ENCODE measurements at regions not wholly inside any gene's neighbourhood (a gene's known extent, or its start where the extent isn't known, plus 50 kb on each side); places are given as distances from the start of the nearest gene placed in this dataset.
"Not testable (repeated sequence)": the region's sequence is repeated elsewhere in the genome, so short reads cannot be mapped to it uniquely, and the experiment has no call there.

DNA sequence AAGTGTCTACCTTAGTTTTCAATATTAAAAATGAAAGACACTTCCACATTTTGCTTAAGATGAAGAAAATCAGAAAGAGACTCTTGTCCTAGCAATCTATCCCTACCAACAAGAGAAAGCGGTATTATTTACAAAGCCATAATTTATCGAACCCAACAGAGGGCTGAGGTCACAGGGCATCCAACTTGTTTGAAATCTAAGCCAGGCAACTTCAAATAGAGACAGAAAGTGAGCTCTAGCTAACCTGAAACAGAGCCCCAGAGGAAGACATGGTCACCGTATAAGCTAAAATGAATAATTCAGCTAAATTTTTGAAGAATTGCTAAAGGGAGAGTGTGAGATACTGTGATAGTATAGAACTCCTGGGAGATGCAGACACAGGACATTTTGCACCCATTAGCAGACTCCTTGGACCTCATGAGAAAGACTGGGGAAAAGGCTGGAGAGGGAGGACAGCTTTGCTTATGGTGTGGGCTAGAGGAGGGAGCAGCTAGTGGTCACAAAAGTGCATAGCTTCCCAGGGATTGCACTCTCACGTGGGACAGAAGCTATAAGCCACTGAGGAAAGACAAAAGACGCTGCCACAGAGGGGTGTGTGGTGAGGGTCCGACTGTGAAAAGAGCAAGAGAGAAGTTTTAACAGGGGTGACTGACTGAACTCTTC lies 624.2 kb upstream of the GRIN3A start:
- no peak for DNase-seq (ENCODE audit: low spot score)

- no peak for DNase-seq (ENCODE audit: low spot score)
Observed at GRCh38 chr9:102360846-102361245, 622.4 kb upstream of the GRIN3A start.

GRCh38 chr9:102355982-102356381 lies 617.5 kb upstream of the GRIN3A start:
- DNase-seq (ENCODE audit: low spot score), result no peak

DNA sequence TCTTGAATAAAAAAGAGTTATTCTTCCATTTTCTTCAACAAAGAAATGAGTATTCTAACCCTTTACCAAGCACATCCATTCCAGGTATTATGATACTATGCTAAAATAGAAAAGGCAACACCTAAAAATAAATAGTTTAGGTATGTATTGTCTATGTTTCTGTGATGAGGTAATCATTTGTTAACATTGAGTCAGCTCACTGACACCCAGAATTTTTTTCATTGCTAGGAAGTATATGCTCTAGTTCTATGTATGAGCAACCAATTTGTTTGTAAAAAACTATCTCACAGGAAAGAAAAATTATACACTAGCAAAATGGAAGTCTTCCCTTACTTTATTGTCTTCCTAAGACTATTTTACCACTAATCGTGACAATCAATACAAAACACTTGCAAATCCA lies 615.6 kb upstream of the GRIN3A start:
- DNase-seq (ENCODE audit: low spot score), result no peak

GRCh38 chr9:102337471-102337870 lies 599.0 kb upstream of the GRIN3A start:
- not testable (repeated sequence) for DNase-seq (ENCODE audit: low spot score)

- DNase-seq (ENCODE audit: low spot score), result no peak
Observed at GRCh38 chr9:102309379-102309778, 570.9 kb upstream of the GRIN3A start.

GRCh38 chr9:102295188-102295587 lies 556.7 kb upstream of the GRIN3A start:
- DNase-seq (ENCODE audit: low spot score), result no peak

GRCh38 chr9:102273952-102274351 lies 535.5 kb upstream of the GRIN3A start:
- peak; percentile 18 for DNase-seq (ENCODE audit: low spot score)

GRCh38 chr9:102253099-102253498 lies 514.7 kb upstream of the GRIN3A start:
- DNase-seq (ENCODE audit: low spot score), result no peak

DNA sequence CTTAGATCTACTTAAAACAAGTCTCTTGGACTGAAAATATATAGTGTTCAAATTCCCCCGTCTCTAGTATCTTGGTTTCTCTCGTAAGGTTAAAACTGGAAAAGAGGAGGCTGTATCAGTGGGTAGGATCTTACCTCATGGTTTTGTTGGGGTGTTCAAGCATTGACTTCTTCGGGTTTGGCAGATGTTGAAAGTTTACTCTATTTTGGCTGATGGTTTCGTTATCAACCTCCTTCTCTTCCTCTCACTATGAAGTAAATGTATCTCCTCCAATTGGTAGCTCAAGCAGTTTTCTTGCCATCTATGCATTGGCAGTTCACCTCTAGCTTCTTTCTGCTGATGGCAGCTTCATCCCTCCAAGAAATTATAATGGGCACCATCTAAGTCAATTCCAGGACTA lies 506.5 kb upstream of the GRIN3A start:
- DNase-seq (ENCODE audit: low spot score), result no peak

- DNase-seq (ENCODE audit: low spot score), result no peak
Observed at GRCh38 chr9:102237520-102237919, 499.1 kb upstream of the GRIN3A start.

GRCh38 chr9:102237094-102237493 lies 498.6 kb upstream of the GRIN3A start:
- DNase-seq (ENCODE audit: low spot score), result no peak

GRCh38 chr9:102227416-102227815 lies 489.0 kb upstream of the GRIN3A start:
- DNase-seq (ENCODE audit: low spot score), result not testable (repeated sequence)

DNA sequence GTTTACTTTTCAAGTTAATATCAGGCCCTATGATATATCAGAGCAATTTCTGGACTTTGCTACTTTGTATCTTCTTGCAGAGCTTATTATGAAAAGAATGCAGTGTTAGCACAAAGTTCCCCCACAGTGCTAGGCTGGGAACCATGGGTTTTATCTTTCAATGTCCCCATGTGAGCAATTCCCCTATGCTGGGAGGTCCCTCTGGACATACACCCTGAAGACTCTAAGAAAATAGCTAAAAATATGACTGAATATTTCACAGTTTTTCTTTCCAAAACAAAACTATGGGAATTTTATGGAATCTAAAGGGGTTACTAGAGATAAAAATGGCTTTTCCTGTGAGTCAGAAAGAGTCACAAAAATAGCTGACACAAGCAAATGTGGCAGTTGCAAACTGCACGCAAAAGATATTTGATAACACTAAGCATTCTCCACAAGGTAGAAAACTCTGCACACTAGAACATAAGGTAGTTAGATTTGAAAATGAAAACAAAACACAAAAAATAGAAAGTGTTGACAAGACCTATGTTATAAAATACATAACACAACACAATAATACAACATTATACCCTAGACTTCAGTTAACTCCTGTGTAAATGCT lies 487.5 kb upstream of the GRIN3A start:
- no peak for DNase-seq (ENCODE audit: low spot score)

DNA sequence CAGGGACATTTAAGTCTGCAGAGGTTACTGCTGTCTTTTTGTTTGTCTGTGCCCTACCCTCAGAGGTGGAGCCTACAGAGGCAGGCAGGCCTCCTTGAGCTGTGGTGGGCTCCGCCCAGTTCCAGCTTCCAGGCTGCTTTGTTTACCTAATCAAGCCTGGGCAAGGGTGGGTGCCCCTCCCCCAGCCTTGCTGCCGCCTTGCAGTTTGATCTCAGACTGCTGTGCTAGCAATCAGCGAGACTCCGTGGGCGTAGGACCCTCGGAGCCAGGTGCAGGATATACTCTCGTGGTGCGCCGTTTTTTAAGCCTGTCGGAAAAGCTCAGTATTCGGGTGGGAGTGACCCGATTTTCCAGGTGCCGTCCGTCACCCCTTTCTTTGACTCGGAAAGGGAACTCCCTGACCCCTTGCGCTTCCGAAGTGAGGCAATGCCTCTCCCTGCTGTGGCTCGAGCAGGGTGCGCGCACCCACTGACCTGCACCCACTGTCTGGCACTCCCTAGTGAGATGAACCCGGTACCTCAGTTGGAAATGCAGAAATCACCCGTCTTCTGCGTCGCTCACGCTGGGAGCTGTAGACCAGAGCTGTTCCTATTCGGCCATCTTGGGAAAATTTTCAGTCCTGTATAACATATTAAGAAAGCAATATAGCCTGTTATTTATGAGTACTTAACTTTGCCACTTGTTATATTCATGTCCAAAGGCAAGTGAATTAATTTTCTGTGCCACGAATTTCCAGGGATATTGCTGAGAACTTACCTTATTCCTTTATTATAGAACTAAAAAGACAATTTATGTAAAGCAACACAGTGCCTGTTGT lies 485.1 kb upstream of the GRIN3A start:
- DNase-seq (ENCODE audit: low spot score), result peak; percentile 29

- DNase-seq (ENCODE audit: low spot score), result no peak
Observed at GRCh38 chr9:102209176-102209575, 470.7 kb upstream of the GRIN3A start.

- DNase-seq (ENCODE audit: low spot score), result no peak
Observed at GRCh38 chr9:102206432-102206831, 468.0 kb upstream of the GRIN3A start.

DNA sequence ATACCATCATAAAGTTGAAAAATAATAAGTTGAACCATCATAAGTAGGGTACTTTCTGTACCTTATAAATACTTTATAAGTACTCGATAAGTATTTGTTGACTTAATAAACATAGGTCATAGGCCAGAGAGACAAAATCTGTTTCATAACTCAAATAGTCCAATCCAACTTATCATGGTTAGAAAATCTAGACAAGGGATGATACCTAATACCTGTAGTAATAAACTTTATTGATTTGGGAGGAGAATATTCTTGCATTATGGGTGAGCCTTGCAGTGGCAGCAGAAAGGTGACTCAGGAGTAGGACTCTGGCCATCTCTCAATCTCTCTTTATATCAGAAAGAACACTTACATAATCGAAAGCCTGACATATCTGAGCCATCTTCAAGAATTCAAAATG lies 466.8 kb upstream of the GRIN3A start:
- DNase-seq (ENCODE audit: low spot score), result no peak

DNA sequence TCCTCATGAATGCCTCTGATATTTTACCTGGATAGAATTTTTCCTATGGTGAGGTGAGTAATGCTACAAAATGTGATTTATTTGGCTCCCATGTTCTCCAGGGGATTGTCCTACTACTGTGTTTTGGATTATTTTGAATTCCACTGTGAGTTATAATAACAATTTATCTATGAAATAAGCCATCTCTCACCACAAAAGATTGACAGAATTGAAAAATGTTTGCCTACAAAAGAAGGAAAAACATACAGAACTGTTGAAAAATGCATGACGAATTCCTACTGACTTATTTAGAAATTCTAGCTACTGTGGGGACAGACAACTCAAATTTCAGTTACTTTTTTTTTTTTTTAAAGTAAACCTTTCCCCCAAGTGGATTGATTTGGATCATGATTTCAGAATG lies 463.7 kb upstream of the GRIN3A start:
- no peak for DNase-seq (ENCODE audit: low spot score)

- no peak for DNase-seq (ENCODE audit: low spot score)
Observed at GRCh38 chr9:102185962-102186361, 447.5 kb upstream of the GRIN3A start.

- DNase-seq (ENCODE audit: low spot score), result no peak
Observed at GRCh38 chr9:102185371-102185770, 446.9 kb upstream of the GRIN3A start.

GRCh38 chr9:102178811-102179210 lies 440.4 kb upstream of the GRIN3A start:
- DNase-seq (ENCODE audit: low spot score), result no peak

GRCh38 chr9:102174202-102174601 lies 435.8 kb upstream of the GRIN3A start:
- not testable (repeated sequence) for DNase-seq (ENCODE audit: low spot score)
